Suprapubic skin (tissue), 3 donors: ENCODE measurements at regions not wholly inside any gene's neighbourhood (a gene's known extent, or its start where the extent isn't known, plus 50 kb on each side); places are given as distances from the start of the nearest gene placed in this dataset.

Source experiments
- POLR2A ChIP-seq, 2 donors: fragments of 450-650 bp; IDR thresholded peaks; one replicate each; pipeline ENCODE4 v1.6.1; 2017; ENCODE audit warnings: antibody characterized with exemption in 2 of 2, mild to moderate bottlenecking in 2 of 2, moderate library complexity in 2 of 2
- TF ChIP-seq, protein P1 (sequence below), 2 donors: fragments of 200-600 bp in 1 of 2; fragments of 450-650 bp in 1 of 2; sonication (generic) in 1 of 2; IDR thresholded peaks; one replicate each; pipeline ENCODE4 v1.5.1; 2016 to 2019; ENCODE audit warnings: antibody characterized with exemption in 2 of 2, mild to moderate bottlenecking in 1 of 2, moderate library complexity in 1 of 2

DNA sequence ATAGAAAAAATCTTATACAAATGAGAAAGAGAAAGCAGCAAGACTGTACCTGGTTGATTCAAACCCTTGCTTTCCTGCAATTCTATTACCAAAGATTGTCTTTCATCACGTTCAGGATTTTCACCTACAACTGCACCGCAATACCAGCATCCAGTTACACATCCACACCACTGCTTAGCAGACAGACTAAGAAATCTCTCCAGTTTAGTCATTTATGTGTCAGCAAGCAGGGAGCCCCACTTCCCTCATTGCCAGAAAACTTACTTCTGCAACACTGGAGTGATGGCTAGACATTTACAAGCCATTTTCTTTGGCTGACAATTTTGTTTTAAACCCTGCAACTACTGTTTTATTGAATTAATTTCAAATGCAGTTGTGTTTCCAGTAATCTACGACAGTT, 359.6 kb upstream of the MEOX2 start:
- TF ChIP-seq, protein P1, sequence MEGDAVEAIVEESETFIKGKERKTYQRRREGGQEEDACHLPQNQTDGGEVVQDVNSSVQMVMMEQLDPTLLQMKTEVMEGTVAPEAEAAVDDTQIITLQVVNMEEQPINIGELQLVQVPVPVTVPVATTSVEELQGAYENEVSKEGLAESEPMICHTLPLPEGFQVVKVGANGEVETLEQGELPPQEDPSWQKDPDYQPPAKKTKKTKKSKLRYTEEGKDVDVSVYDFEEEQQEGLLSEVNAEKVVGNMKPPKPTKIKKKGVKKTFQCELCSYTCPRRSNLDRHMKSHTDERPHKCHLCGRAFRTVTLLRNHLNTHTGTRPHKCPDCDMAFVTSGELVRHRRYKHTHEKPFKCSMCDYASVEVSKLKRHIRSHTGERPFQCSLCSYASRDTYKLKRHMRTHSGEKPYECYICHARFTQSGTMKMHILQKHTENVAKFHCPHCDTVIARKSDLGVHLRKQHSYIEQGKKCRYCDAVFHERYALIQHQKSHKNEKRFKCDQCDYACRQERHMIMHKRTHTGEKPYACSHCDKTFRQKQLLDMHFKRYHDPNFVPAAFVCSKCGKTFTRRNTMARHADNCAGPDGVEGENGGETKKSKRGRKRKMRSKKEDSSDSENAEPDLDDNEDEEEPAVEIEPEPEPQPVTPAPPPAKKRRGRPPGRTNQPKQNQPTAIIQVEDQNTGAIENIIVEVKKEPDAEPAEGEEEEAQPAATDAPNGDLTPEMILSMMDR (IDR thresholded peaks at IDR 0.05) = no peak
- TF ChIP-seq POLR2A (IDR thresholded peaks at IDR 0.05) = no peak
